H1 (cell line): ENCODE measurements at regions not wholly inside any gene's neighbourhood (a gene's known extent, or its start where the extent isn't known, plus 50 kb on each side); places are given as distances from the start of the nearest gene placed in this dataset.

Experiments used
- CTCF ChIA-PET: fragments of 300-600 bp; sonication (Branson Sonifier 250); formaldehyde crosslinking; loops from one replicate; lab custom pipeline; 2021; ENCODE audit not compliant: partially characterized antibody; lab: Charles Lee
- POLR2A ChIA-PET: fragments of 300-600 bp; sonication (Branson Sonifier 250); formaldehyde crosslinking; loops from one replicate; lab custom pipeline; 2021; ENCODE audit warnings: inconsistent platforms; ENCODE audit not compliant: partially characterized antibody; lab: Charles Lee
- DNase-seq, 2 experiments: peaks; one replicate each; pipeline versions ENCODE4 v3.0.0 to v3.0.0-alpha.2; 2010 to 2022; ENCODE audit warnings: low spot score in 2 of 2, low read depth in 1 of 2, mixed read lengths in 1 of 2
- FAIRE-seq: peaks from 2 replicates; lab custom pipeline; 2011; peaks lifted over from hg19 to GRCh38; lab: Jason Lieb, UNC
- H2AFZ ChIP-seq: 2 replicates; pipeline ENCODE4 v1.8.1; 2012; ENCODE audit warnings: low read length, inconsistent platforms
- H2AK5ac ChIP-seq: 2 replicates; pipeline ENCODE4 v1.6.1; 2013; ENCODE audit warnings: low read depth, low read length
- H2BK120ac ChIP-seq: replicated peaks from 2 replicates; pipeline ENCODE3; 2013; ENCODE audit warnings: low read depth, low read length, inconsistent platforms
- H2BK12ac ChIP-seq: 2 replicates; pipeline ENCODE4 v1.6.1; 2013; ENCODE audit warnings: low read depth, low read length
- H2BK15ac ChIP-seq: 2 replicates; pipeline ENCODE4 v1.6.1; 2013; ENCODE audit warnings: low read length
- H2BK20ac ChIP-seq: 2 replicates; pipeline ENCODE4 v1.6.1; 2013; ENCODE audit warnings: low read length
- H2BK5ac ChIP-seq: 2 replicates; pipeline ENCODE4 v1.6.1; 2013; ENCODE audit warnings: low read depth, low read length
- H3K14ac ChIP-seq: 2 replicates; pipeline ENCODE4 v1.6.1; 2013; ENCODE audit warnings: inconsistent platforms; ENCODE audit not compliant: insufficient read length
- H3K18ac ChIP-seq: 2 replicates; pipeline ENCODE4 v1.6.1; 2013; ENCODE audit warnings: low read length; ENCODE audit errors: extremely low read depth
- H3K23ac ChIP-seq: 2 replicates; pipeline ENCODE4 v1.6.1; 2013; ENCODE audit warnings: inconsistent platforms; ENCODE audit not compliant: insufficient read length
- H3K23me2 ChIP-seq: 2 replicates; pipeline ENCODE4 v1.6.1; 2013; ENCODE audit warnings: low read depth, low read length
- H3K27ac ChIP-seq: 2 replicates; pipeline ENCODE4 v1.6.1; 2011; ENCODE audit warnings: low read depth, low read length, inconsistent platforms
- H3K27me3 ChIP-seq, 4 experiments: replicated peaks in 1 of 4; 1 replicate in 1 of 4; 2 replicates in 3 of 4; pipeline versions ENCODE4 v1.6.1 to v1.8.1; 2011 to 2013; ENCODE audit warnings: low read length in 3 of 4, mild to moderate bottlenecking in 3 of 4, inconsistent platforms in 2 of 4, mixed read lengths in 2 of 4, moderate library complexity in 1 of 4; ENCODE audit not compliant: control insufficient read depth in 3 of 4, insufficient read depth in 3 of 4; ENCODE audit errors: extremely low read depth in 1 of 4
- H3K36me3 ChIP-seq, 4 experiments: 2 replicates each; pipeline versions ENCODE4 v1.6.1 to v1.8.1; 2011 to 2013; ENCODE audit warnings: mild to moderate bottlenecking in 4 of 4, low read length in 3 of 4, moderate library complexity in 2 of 4, control low read depth in 1 of 4, inconsistent platforms in 1 of 4; ENCODE audit not compliant: insufficient read depth in 4 of 4, control insufficient read depth in 2 of 4
- H3K4ac ChIP-seq: replicated peaks from 2 replicates; pipeline ENCODE3; 2013; ENCODE audit warnings: low read length, low read depth, mixed read lengths, inconsistent platforms; ENCODE audit not compliant: insufficient read length
- H3K4me1 ChIP-seq, 4 experiments: replicated peaks in 1 of 4; 1 replicate in 1 of 4; 2 replicates in 3 of 4; pipeline versions ENCODE4 v1.6.1 to v1.8.1; 2011 to 2013; ENCODE audit warnings: low read length in 3 of 4, inconsistent platforms in 2 of 4, mixed read lengths in 1 of 4; ENCODE audit not compliant: insufficient read depth in 4 of 4, control insufficient read depth in 3 of 4
- H3K4me2 ChIP-seq, 2 experiments: 2 replicates each; pipeline versions ENCODE4 v1.6.1 to v1.8.1; 2011 to 2013; ENCODE audit warnings: low read depth in 2 of 2, low read length in 2 of 2, control low read depth in 1 of 2, inconsistent platforms in 1 of 2, mild to moderate bottlenecking in 1 of 2; ENCODE audit not compliant: insufficient read depth in 1 of 2
- H3K4me3 ChIP-seq, 4 experiments: fragments of 200-600, 300-600 bp in 1 of 4; sonication (generic), shearing (Covaris generic), sonication (Bioruptor Twin) in 1 of 4; 2 replicates each; pipeline versions ENCODE4 v1.5.1 to v1.8.1; 2011 to 2016; ENCODE audit warnings: low read length in 4 of 4, low read depth in 3 of 4, control low read depth in 2 of 4, inconsistent platforms in 2 of 4, mild to moderate bottlenecking in 2 of 4, mixed read lengths in 1 of 4, moderate library complexity in 1 of 4; ENCODE audit not compliant: insufficient read depth in 2 of 4; ENCODE audit errors: extremely low read depth in 1 of 4
- H3K56ac ChIP-seq: replicated peaks from 2 replicates; pipeline ENCODE3; 2013; ENCODE audit warnings: low read depth, mild to moderate bottlenecking, mixed read lengths, low read length, inconsistent platforms; ENCODE audit not compliant: insufficient read length
- H3K79me1 ChIP-seq: 2 replicates; pipeline ENCODE4 v1.6.1; 2013; ENCODE audit warnings: low read depth, low read length, control low read depth
- H3K79me2 ChIP-seq, 2 experiments: 2 replicates each; pipeline versions ENCODE4 v1.6.1 to v1.8.1; 2012 to 2013; ENCODE audit warnings: low read length in 2 of 2, mild to moderate bottlenecking in 2 of 2, inconsistent platforms in 1 of 2; ENCODE audit not compliant: insufficient read depth in 2 of 2, control insufficient read depth in 1 of 2
- H3K9ac ChIP-seq, 4 experiments: replicated peaks in 1 of 4; 1 replicate in 1 of 4; 2 replicates in 3 of 4; pipeline versions ENCODE4 v1.6.1 to v1.8.1; 2011 to 2013; ENCODE audit warnings: low read depth in 3 of 4, low read length in 3 of 4, control low read depth in 2 of 4, mild to moderate bottlenecking in 2 of 4, moderate library complexity in 2 of 4, inconsistent platforms in 1 of 4; ENCODE audit errors: extremely low read depth in 1 of 4
- H3K9me3 ChIP-seq, 2 experiments: 2 replicates each; pipeline versions ENCODE4 v1.6.1 to v1.8.1; 2012 to 2013; ENCODE audit warnings: mild to moderate bottlenecking in 2 of 2, moderate library complexity in 2 of 2, control low read depth in 1 of 2, inconsistent platforms in 1 of 2, low read depth in 1 of 2, low read length in 1 of 2, mixed read lengths in 1 of 2; ENCODE audit not compliant: insufficient read depth in 2 of 2
- H4K20me1 ChIP-seq, 2 experiments: replicated peaks in 1 of 2; 2 replicates each; pipeline versions ENCODE3 to v1.8.1; 2011 to 2013; ENCODE audit warnings: inconsistent platforms in 2 of 2, low read length in 2 of 2, mild to moderate bottlenecking in 1 of 2; ENCODE audit not compliant: insufficient read depth in 2 of 2, control insufficient read depth in 1 of 2
- H4K5ac ChIP-seq: 2 replicates; pipeline ENCODE4 v1.6.1; 2013; ENCODE audit warnings: low read length, low read depth, mixed read lengths, inconsistent platforms; ENCODE audit not compliant: insufficient read length
- H4K8ac ChIP-seq: 2 replicates; pipeline ENCODE4 v1.8.0; 2013; ENCODE audit warnings: mild to moderate bottlenecking, moderate library complexity, low read length, inconsistent platforms; ENCODE audit not compliant: insufficient read depth; ENCODE audit errors: extremely low read depth
- H4K91ac ChIP-seq: replicated peaks from 2 replicates; pipeline ENCODE3; 2013; ENCODE audit warnings: low read length, mixed read lengths, inconsistent platforms; ENCODE audit not compliant: insufficient read length
- BACH1 ChIP-seq: IDR thresholded peaks from 2 replicates; pipeline ENCODE4 v1.6.1; 2012; ENCODE audit warnings: low read length, improper control_type of control experiment
- CBX5 ChIP-seq: fragments of 300-800, 300-1000 bp; sonication (generic); IDR thresholded peaks from 2 replicates; pipeline ENCODE4 v1.7.1; 2016; ENCODE audit warnings: antibody characterized with exemption, low read length, low read depth
- CEBPB ChIP-seq: IDR thresholded peaks from 2 replicates; pipeline ENCODE4 v1.6.1; 2012; ENCODE audit warnings: low read depth, low read length
- CREB1 ChIP-seq: IDR thresholded peaks from 2 replicates; pipeline ENCODE4 v1.6.1; 2012; ENCODE audit warnings: inconsistent platforms
- FOSL1 ChIP-seq: IDR thresholded peaks from 2 replicates; pipeline ENCODE4 v1.6.1; 2011; ENCODE audit warnings: mild to moderate bottlenecking, low read depth, low read length, moderate library complexity; ENCODE audit not compliant: insufficient read depth
- JUND ChIP-seq: IDR thresholded peaks from 2 replicates; pipeline ENCODE4 v1.6.1; 2011; ENCODE audit warnings: mild to moderate bottlenecking, improper control_type of control experiment, low read length
- PHF8 ChIP-seq: fragments of 200-600 bp; sonication (generic); conservative IDR thresholded peaks from 2 replicates; pipeline ENCODE4 v1.7.1; 2012; ENCODE audit warnings: low read depth, mild to moderate bottlenecking, inconsistent platforms, low read length, moderate library complexity
- SP4 ChIP-seq: IDR thresholded peaks from 2 replicates; pipeline ENCODE4 v1.6.1; 2012; ENCODE audit warnings: low read length, inconsistent platforms
- ZNF274 ChIP-seq: IDR thresholded peaks from 2 replicates; pipeline ENCODE4 v1.7.0; 2012; ENCODE audit warnings: low read length, borderline replicate concordance; ENCODE audit errors: extremely low read depth
- WGBS, 2 experiments: shearing (Covaris generic) in 1 of 2; methylation state at CpG; one replicate each; pipeline versions ENCODE4 v1.1.6 to v1.1.7; 2013 to 2015; ENCODE audit warnings: low lambda C conversion rate in 2 of 2, mixed read lengths in 2 of 2, inconsistent platforms in 1 of 2, low coverage in 1 of 2, missing lambda C conversion rate in 1 of 2; ENCODE audit not compliant: insufficient replicate concordance in 2 of 2, insufficient coverage in 1 of 2, insufficient read length in 1 of 2; ENCODE audit errors: extremely low coverage in 1 of 2, missing lambda C conversion rate in 1 of 2; 5-methylcytosine and 5-hydroxymethylcytosine counted together

- no peak overlapping the region for H3K56ac ChIP-seq
- no peak overlapping the region for H4K8ac ChIP-seq
- no peak overlapping the region for H3K4me3 ChIP-seq
- H4K91ac ChIP-seq: no peak overlapping the region
- H3K4me2 ChIP-seq: no peak overlapping the region
- no peaks in the 10 kb centered on the region for H3K79me1 ChIP-seq
- ChIA-PET CTCF (no interaction called here), POLR2A (no interaction called here)
- no peak for FAIRE-seq
- H2AK5ac ChIP-seq: no peak overlapping the region
- H3K9ac ChIP-seq: no peak overlapping the region
- H4K20me1 ChIP-seq: no peaks in the 10 kb centered on the region
- no peak overlapping the region for H2BK5ac ChIP-seq
- no peak overlapping the region for H4K5ac ChIP-seq
- no peak overlapping the region for H2BK120ac ChIP-seq
- no peak overlapping the region for H3K18ac ChIP-seq
- no peaks in the 10 kb centered on the region for H3K23me2 ChIP-seq
- H2AFZ ChIP-seq: no peak overlapping the region
- TF ChIP-seq JUND (no peak), FOSL1 (no peak), BACH1 (no peak), CEBPB (no peak), PHF8 (no peak), CREB1 (no peak), SP4 (no peak), CBX5 (no peak), ZNF274 (no peak)
- no peak overlapping the region for H2BK12ac ChIP-seq
- H3K36me3 ChIP-seq: no peaks in the 10 kb centered on the region
- DNase-seq: no peak
- H3K79me2 ChIP-seq: no peaks in the 10 kb centered on the region
- H3K4me1 ChIP-seq: no peaks in the 10 kb centered on the region
- H2BK20ac ChIP-seq: no peak overlapping the region
- no peaks in the 10 kb centered on the region for H3K9me3 ChIP-seq
- WGBS, 2 experiments: 97% methylated on average over 1 of the region's 1 CpG; no CpG with 5 or more reads in 1 of the 2 experiments
- no peak overlapping the region for H2BK15ac ChIP-seq
- H3K23ac ChIP-seq: no peak overlapping the region
- no peak overlapping the region for H3K14ac ChIP-seq
- H3K27ac ChIP-seq: no peak overlapping the region
- no peak overlapping the region for H3K4ac ChIP-seq
- H3K27me3 ChIP-seq: peaks cover 0 to 1% (median 0%) of the 10 kb centered on the region in 4 experiments; a peak in 1 of 7 replicates
These were observed 232.4 kb downstream of the DOK5 start for GRCh38 chr20:54707801-54708200.
